ENCODE measurements at regions not wholly inside any gene's neighbourhood (a gene's known extent, or its start where the extent isn't known, plus 50 kb on each side); places are given as distances from the start of the nearest gene placed in this dataset.

DNA sequence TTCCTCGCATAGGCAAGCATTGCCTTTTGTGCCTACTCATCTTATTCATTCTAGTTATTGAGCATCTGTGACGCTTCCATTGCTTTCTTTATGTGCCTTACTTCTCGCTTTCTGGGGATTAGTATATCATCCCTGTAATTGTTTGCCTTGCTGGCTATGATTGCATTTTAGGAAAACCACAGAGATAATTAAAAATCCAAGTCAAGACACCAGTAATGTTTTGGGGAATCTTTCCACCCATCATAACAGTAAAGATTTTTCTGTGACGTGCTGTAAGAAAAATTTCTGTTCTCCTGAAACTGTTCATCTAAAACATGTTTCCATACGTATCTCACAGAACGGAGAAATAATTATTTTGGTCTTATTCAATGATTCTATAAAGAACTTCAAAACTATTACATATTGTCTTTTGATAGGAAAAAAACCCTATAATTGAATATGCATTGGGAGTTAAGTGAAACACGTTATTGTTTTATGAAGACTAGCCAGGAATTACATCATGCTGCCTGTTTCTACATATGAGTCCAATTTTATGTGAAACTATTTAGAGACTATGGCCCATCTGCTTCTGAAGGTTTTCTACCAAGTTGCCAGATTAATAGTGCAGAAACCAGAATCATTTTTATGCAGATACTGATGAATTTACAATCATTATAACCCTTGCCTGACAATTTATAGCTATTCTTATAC, 133.7 kb upstream of the FIBIN start (continued):
- TF ChIP-seq, protein P1, sequence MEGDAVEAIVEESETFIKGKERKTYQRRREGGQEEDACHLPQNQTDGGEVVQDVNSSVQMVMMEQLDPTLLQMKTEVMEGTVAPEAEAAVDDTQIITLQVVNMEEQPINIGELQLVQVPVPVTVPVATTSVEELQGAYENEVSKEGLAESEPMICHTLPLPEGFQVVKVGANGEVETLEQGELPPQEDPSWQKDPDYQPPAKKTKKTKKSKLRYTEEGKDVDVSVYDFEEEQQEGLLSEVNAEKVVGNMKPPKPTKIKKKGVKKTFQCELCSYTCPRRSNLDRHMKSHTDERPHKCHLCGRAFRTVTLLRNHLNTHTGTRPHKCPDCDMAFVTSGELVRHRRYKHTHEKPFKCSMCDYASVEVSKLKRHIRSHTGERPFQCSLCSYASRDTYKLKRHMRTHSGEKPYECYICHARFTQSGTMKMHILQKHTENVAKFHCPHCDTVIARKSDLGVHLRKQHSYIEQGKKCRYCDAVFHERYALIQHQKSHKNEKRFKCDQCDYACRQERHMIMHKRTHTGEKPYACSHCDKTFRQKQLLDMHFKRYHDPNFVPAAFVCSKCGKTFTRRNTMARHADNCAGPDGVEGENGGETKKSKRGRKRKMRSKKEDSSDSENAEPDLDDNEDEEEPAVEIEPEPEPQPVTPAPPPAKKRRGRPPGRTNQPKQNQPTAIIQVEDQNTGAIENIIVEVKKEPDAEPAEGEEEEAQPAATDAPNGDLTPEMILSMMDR (IDR thresholded peaks at IDR 0.05 in 2 of 3, conservative IDR thresholded peaks at IDR 0.05 in 1 of 3; ENCODE audit: borderline replicate concordance in 1 of 3, insufficient read depth in 1 of 3, low read depth in 2 of 3, low read length in 2 of 3), result no peak

DNA sequence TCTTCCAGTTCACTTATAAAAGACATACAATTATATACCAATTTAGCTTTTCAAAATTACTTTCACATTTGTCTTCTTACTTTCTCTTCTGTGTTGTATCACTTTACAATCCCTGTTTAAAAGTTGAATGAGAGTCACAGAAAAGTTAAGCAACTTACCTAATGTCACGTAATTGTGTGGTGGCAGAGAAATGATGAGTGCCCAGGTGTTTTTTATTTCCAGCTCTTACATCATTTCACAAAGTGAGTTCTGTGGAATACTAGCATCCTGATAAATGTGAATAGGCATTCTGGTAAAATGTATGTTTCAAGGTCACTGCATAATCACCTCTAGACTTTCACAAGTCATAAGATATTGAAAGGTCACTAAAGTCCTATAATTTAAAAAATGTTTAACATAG, 133.0 kb upstream of the FIBIN start:
- Histone ChIP-seq H3K4me3 (replicated peaks in 1 of 2; ENCODE audit: low read depth in 1 of 2, low read length in 2 of 2) (no peak overlapping the region), H3K4me1 (ENCODE audit: control insufficient read depth in 1 of 2, insufficient read depth in 2 of 2, low read length in 2 of 2) (no peaks in the 10 kb centered on the region), H3K9ac (ENCODE audit: low read length) (no peak overlapping the region), H3K9me2 (ENCODE audit: insufficient read depth) (no peaks in the 10 kb centered on the region), H3K27ac (ENCODE audit: low read depth, low read length) (no peak overlapping the region), H2AFZ (ENCODE audit: low read depth, low read length, poor library complexity, severe bottlenecking) (no peak overlapping the region), H3K36me3 (ENCODE audit: control insufficient read depth in 1 of 2, insufficient read depth in 2 of 2, low read length in 2 of 2) (no peaks in the 10 kb centered on the region), H3K4me2 (ENCODE audit: low read length) (no peak overlapping the region), H3K27me3 (ENCODE audit: insufficient read depth, low read length) (no peaks in the 10 kb centered on the region), H4K20me1 (ENCODE audit: insufficient read depth) (no peaks in the 10 kb centered on the region), H3K79me2 (ENCODE audit: insufficient read depth, low read length) (no peaks in the 10 kb centered on the region), H3K9me3 (ENCODE audit: control insufficient read depth in 1 of 2, insufficient read depth in 1 of 2, low read depth in 1 of 2, low read length in 2 of 2) (peaks cover 0 to 9% of the 10 kb centered on the region in 2 experiments; a peak in 1 of 4 replicates)
- TF ChIP-seq EZH2 (IDR thresholded peaks at IDR 0.05) (no peak), TCF7L2 (IDR thresholded peaks at IDR 0.05; ENCODE audit: borderline replicate concordance, extremely low read depth, insufficient read depth, insufficient read length) (no peak), POLR2AphosphoS5 (IDR thresholded peaks at IDR 0.05; ENCODE audit: low read depth, low read length) (no peak), SP1 (IDR thresholded peaks at IDR 0.05; ENCODE audit: low read depth) (no peak), SRF (IDR thresholded peaks at IDR 0.05; ENCODE audit: low read depth) (no peak), EZH2phosphoT487 (IDR thresholded peaks at IDR 0.05; ENCODE audit: borderline replicate concordance) (no peak), JUND (IDR thresholded peaks at IDR 0.05) (no peak), ZFX (IDR thresholded peaks at IDR 0.05) (no peak), CBX3 (IDR thresholded peaks at IDR 0.05; ENCODE audit: low read depth) (no peak), ELF1 (IDR thresholded peaks at IDR 0.05; ENCODE audit: borderline replicate concordance, low read depth) (no peak), ZNF274 (IDR thresholded peaks at IDR 0.05; ENCODE audit: low read depth, low read length) (no peak), YY1 (IDR thresholded peaks at IDR 0.05; ENCODE audit: extremely low read depth, insufficient replicate concordance, low read depth, low read length) (no peak)
- TF ChIP-seq, protein P2, sequence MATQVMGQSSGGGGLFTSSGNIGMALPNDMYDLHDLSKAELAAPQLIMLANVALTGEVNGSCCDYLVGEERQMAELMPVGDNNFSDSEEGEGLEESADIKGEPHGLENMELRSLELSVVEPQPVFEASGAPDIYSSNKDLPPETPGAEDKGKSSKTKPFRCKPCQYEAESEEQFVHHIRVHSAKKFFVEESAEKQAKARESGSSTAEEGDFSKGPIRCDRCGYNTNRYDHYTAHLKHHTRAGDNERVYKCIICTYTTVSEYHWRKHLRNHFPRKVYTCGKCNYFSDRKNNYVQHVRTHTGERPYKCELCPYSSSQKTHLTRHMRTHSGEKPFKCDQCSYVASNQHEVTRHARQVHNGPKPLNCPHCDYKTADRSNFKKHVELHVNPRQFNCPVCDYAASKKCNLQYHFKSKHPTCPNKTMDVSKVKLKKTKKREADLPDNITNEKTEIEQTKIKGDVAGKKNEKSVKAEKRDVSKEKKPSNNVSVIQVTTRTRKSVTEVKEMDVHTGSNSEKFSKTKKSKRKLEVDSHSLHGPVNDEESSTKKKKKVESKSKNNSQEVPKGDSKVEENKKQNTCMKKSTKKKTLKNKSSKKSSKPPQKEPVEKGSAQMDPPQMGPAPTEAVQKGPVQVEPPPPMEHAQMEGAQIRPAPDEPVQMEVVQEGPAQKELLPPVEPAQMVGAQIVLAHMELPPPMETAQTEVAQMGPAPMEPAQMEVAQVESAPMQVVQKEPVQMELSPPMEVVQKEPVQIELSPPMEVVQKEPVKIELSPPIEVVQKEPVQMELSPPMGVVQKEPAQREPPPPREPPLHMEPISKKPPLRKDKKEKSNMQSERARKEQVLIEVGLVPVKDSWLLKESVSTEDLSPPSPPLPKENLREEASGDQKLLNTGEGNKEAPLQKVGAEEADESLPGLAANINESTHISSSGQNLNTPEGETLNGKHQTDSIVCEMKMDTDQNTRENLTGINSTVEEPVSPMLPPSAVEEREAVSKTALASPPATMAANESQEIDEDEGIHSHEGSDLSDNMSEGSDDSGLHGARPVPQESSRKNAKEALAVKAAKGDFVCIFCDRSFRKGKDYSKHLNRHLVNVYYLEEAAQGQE (IDR thresholded peaks at IDR 0.05; ENCODE audit: low read depth), result no peak
- intact Hi-C loops (cut with micrococcal nuclease), result no loop called here
- DNase-seq (ENCODE audit: low read depth, low spot score), result no peak
- ChIA-PET RAD21 (ENCODE audit: low non-redundant PET in 1 of 2, low total read pairs in 2 of 2, uncharacterized antibody in 2 of 2, unreplicated experiment in 2 of 2) (no interaction called here), POLR2A (no interaction called here), CTCF (no interaction called here)
- no TSS peak for BruUV-seq (replicated peaks)
- ATAC-seq, result no peak

Measured in HCT116 (cell line).